ENCODE measurements at regions not wholly inside any gene's neighbourhood (a gene's known extent, or its start where the extent isn't known, plus 50 kb on each side); places are given as distances from the start of the nearest gene placed in this dataset.

DNA sequence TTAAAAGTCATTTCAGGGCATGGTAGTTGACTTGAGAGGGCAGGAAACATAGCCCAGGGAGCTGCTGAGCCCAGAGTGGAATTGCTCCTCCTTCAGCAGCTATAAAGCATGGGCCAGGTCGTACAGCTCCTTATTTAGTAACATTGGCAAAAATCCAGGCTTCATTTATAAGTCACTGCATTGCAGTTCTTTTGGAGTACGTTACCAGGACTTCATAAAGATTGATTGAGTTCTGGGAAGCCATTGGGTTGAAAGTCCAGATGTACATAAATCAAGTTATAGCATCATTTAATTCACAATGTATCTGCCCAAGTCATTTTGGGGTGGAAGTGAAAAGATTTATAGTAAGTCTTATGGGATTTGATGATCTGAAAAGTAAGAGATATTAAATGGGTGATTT is 53.0 kb upstream of the ANKEF1 start:
- DNase-seq = no peak

DNA sequence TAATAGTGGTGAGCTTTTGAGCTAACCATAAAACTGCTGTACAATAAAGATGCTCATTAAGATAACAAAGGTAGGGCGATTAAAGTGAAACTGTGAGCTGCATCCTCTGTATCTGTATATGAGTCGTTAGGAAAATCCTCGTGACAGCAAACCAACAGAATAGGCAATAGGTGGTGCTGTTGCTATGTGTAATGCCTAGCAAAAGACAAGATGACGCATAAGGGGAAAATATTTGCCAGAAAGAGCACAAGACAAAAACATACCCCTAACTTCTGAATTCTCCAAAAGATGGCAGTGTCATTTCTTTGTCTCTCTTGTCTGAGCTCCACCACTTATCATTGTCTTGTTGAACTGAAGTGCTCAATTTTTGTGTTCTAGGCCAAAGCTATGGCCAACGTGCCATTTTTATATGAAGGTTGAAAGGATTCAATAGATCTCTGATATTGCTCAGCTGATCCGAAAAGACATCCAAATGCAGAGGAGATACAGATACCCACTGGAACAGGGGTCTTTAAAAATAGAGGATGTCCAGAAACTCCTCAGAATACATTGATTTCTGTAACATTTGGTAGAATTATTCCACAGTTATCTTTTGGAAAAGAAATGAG is 56.3 kb upstream of the ANKEF1 start:
- DNase-seq = no peak

DNA sequence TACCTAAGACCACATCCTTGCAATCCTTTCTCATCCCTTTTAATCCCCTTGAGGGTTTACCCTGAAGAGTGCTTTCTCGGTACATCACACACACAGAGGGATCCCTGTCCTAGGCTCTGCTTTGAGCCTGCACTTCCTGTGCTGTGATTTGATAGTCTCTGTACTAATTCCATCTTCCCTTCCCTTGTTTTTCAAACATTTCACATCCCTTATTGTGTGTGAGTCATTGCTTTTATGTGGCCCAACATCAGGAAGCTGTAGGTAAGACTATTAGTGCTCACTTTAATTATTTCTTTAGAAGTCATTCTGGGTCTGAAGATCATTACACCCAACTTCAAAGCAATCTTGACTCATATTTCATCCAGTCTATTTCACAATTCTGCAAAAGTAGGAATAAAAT is 57.2 kb upstream of the ANKEF1 start:
- no peak for DNase-seq

DNA sequence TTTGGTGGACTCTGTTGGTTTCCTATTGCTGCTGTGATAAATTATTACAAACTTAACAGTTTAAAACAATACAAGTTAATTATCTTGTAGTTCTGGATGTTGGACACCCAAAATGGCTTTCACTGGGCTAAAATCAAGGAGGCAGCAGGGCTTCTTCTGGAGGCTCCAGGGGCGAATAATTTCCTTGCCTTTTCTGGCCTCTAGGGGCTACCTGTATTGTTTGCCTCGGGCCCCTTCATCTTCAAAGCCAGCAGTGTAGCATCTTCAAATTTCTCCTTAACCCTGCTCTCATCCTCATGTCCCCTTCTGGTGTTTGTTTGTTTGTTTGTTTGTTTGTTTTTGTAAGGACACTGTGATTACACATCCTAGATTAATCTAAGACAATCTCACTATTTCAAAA is 60.5 kb upstream of the ANKEF1 start:
- DNase-seq = no peak

DNA sequence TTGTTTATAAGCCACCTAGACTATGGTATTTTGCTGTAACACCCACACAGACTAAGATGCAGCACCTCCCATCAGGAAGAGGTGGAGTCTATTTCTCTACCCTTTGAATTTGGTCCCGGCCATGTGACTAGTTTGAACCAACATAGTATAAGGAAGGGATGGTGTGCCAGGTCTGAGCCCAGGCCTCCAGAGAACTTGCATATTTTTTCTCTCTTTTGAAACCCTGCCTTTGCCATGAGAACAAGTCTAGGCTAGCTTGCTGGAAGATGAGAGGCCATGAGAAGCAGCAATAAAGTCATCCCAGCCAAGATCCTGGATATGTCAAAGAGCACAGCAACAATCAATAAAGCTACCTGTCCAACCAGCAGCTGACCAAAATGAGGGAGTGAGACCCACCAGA is 63.0 kb upstream of the ANKEF1 start:
- no peak for DNase-seq

DNA sequence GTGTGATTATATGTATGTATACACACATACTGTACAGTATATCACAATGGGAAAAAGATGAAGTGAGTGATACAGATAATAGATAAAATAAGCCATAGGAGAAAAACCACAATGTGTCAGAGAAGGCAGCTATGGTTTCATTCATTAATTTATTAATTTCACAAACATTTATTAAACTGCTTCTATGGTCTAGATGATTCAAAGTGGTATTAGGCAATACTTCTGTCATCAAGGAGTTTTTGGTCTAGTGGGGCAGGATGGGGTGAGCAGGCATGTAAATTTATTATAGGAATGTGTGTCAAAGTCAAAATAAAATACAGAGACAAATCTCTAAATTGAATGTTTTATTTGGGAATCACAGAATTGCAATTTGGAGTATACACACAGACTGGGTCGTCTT is 65.2 kb upstream of the ANKEF1 start:
- no peak for DNase-seq

DNA sequence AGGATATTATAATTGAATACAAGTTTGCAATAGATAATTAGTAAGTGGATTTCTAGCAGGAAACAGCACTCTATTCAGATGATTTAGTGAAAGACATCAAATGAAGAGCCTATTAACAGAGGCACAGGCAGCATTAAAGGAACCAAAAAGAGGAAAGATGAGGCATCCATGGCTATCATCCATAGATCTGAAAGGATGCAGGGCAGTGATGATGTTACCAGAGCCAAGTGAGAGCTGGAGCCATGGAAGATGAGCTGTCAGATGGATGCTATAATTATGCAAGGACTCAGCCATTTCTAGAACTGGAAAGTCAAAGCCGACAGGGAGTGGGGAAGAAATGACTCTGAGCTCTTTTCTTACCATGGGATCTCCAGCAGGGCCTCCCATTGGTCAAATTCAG is 66.8 kb upstream of the ANKEF1 start:
- no peak for DNase-seq

DNA sequence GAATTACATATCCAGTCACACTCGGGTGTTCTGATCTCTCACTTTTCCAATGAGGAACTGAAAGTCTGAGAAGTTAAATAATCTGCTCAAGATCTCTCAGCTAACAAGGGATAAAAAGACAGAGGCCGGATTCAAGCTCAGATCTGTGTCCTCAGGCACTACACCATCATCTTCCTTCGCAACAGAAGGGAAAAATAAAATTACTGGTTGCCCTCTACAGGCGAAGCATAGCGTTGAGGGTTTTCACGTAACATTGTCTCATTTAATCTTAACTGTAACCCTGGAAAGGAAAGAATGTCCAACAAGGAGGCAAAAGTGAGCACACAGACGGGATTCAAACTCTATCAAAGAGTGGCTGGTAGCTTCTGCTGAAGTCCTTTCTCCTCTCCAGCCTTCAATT is 67.8 kb upstream of the ANKEF1 start:
- no peak for DNase-seq

DNA sequence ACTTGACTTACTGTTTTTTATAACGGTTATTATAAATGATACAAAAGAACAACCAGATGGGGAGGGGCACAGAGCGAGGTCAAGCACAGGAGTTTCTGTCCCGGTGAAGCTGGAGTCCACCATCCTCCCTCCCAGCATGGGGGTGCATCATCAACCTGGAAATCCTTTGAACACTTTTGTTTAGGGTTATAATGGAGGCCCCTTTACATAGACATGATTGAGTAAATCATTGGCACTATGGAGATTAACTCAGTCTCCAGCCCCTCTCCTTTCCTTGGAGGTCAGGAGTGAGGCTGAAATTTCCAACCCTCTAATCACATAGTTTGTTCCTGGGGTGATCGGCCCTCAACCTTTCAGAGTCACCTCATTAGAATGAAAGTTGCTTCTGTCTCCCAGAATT is 71.8 kb upstream of the ANKEF1 start:
- DNase-seq = no peak

DNA sequence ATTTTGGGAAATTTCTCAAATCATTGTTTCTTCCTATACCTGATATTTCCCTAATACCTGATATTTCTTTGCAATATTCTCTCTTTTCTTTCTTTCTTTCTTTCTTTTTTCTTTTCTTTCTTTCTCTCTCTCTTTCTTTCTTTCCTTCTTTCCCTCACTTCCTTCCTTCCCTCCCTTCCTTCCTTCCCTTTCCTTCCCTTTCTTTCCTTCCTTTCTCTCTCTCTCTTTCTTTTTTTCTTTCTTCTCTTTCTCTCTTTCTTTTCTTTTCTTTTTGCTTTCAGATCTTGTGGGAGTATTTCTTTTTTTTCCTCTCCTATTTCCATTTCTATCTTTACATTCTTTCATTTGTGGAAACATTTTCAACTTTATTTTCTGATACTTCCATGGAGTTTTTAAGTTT is 76.1 kb upstream of the ANKEF1 start:
- no peak for DNase-seq

DNA sequence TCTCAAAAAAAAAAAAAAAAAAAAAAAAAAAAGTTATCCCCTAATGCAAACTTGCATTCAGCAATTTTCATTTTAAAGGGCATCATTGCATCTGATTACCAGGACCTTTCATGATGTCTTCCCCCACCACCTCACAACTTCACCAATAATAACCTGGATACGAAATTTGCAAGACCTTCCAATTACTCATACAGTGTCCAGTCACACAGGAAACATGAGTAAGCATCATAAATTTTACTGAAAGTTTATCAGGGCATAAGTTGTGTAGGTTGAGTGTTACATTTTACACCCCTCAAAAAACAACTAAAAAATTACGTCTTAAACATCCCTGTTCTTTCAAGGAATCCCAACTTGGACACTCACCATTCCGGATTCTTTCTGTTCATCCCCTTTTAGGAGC is 79.1 kb upstream of the ANKEF1 start:
- DNase-seq = no peak

DNA sequence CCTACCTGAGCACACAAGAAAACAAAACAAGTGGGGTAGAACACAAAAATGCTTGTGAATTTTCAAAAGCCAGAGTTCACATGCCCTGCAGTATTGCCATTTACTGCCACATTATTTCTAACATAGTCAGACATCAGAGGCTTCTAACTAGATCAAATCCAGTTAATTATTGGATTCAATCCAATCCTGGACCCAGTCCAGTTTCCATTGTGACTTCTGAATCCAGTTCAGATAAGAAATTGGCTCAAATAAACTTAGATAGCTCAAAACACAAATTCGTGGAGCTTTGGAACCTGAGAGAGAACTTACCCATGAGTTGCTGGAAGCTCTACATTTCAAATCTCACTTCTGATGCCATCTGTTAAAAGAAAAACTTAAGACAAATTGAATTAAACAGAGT is 85.2 kb upstream of the ANKEF1 start:
- no peak for DNase-seq

DNA sequence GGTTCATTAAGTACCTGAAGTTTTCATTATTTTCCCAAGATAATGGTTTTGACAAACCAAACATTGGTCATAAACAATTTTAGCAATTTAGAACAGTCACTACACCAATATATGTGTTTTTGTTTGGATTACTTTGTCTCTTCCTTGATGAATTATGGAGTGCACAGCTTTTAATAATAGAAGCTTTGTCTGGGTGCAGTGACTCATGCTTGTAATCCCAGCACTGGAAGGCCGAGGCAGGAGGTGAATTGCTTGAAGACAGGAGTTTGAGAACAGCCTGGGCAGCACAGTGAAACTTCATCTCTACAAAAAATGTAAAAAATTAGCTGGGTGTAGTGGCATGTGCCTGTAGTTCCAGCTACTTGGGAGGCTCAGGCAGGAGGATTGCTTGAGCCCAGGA is 89.4 kb upstream of the ANKEF1 start:
- no peak for DNase-seq

DNA sequence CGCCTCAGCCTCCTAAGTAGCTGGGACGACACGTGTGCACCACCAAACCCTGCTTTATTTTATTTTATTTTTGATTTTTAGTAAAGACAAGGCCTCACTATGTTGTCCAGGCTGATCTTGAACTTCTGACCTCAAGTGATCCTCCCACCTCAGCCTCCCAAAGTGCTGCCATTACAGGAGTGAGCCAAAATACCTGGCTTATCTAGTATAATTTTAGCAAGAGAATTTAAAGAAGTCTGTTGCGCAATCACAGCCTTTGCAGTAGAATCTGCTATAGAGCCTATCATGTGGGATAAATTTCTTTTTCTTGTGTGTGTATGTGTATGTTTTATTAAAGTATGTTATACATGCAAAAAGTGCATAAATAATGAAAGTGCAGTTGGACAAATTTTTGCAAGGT is 92.1 kb upstream of the ANKEF1 start:
- no peak for DNase-seq

DNA sequence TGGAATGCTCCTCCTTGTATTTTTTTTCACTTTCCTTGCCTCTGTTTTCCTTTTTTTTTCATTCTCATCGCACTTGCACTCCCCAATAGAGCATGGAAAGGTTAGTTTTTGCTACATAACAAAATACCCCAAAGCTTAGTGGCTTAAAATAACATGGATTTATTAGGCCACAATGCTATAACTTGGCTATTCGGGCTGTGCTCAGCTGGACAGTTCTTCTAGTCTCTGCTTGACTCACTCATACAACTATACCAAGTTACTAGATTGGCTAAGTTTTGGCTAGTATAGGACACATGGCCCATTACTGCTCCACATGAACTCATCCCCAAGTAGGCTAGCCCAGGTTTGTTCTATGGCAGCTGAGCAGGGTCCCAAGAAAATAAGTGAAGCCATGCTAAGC is 94.5 kb upstream of the ANKEF1 start:
- no peak for DNase-seq

DNA sequence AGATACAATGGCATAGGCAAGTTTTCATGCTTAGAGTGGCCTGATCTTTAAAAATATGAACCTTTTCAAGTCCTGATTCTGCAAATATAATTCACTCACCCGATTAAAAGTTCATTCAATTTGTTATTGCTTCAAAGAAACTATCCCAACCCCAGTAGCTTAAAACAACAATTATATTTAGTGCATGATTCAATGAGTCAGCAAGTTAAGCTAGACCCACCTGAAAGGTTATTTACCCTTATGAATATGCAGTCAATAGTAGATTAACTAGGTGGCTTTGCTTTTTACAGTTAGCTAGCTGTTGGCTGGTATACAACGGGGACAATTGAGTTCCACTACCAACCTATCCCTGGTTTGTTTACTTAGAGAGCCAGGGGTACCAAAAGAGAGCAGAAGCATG is 95.6 kb upstream of the ANKEF1 start:
- no peak for DNase-seq

DNA sequence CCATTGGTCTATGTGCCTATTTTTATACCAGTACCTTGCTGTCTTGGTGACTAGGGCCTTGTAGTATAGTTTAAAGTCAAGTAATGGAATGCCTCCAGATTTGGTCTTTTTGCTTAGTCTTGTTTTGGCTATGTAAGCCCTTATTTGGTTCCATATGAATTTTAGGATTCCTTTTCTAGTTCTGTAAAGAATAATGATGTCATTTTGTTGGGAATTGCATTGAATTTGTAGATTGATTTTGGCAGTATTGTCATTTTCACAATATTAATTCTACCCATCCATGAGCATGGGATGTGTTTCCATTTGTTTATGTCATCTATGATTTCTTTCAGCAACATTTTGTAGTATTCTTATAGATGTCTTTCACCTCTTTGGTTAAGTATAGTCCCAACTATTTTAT is 96.4 kb upstream of the PAK5 start:
- no peak for DNase-seq

DNA sequence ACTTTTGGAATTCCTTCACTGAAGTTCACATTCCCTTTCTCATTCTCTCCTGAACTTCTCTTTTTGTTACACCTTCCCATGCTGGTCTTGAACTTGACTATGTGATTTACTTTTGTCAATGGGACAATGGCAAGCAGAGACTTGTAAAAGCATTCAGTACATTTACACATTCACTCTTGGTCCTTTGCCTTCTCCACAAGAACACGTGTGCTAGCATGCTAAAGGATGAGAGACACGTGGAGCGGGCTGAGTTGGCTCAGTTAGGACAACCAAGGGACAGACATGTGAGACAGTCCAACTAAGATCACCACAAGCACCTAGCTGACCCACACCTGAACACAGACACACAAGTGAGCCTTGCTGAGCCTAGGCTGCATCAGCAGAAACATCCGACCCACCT is 91.3 kb upstream of the PAK5 start:
- DNase-seq = no peak

DNA sequence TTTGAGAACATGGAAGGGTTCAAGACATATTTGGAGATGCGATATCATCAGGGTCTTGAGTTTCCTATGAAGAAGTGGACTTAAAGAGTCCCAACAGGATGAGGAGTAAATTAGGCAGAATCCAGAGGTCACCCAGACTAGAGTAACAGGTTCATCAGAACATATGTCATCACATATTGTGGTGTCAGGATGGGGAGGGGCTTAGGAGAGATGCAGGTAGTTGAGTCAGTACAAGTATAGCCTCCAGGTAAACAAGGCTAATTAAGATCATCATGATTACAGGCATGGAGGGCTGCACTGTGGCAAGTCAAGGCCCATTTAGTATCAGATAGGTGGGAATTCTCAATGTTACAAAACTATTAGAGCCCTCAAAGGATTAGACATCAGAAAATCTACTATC is 90.1 kb upstream of the PAK5 start:
- DNase-seq = no peak

DNA sequence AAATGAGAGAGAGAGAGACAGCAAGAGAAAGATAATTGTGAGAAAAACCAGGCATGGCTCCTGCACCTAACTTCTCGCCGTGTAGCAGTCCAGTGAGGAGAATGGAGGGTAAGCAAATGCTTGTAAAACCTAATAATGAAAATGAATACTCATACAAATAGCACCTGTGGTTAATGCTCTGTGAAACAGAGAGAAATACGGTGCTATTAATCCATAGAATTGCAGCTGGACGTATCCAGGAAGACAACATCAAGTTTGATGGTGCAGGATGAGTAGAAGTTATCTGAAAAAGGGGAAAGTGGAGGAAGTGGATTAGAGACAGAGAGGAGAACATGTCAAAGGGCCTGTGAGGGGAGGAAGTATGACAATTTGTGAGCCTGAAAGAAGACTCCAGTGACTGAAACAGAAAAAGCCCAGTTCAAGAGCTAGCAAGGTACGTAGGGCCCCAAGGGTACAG is 89.4 kb upstream of the PAK5 start:
- no peak for DNase-seq

DNA sequence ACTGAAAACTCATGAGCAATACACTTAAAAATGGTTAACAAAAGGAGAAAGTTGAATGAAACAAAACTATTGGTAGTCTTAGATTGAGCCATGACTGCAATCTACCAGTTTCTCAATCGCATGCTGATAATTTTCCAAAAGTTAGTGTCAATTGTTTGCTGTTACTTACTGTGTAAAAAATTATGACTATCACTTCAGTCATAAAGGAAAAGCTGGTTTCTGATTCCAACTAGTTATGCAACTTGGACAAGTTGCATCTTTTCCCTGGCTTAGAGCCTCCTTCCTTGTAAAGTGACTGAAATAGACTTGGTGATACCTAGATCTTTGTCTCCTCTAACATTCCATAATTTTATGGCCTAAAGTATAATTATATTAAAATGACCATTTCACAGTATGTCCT is 88.3 kb upstream of the PAK5 start:
- DNase-seq = no peak

DNA sequence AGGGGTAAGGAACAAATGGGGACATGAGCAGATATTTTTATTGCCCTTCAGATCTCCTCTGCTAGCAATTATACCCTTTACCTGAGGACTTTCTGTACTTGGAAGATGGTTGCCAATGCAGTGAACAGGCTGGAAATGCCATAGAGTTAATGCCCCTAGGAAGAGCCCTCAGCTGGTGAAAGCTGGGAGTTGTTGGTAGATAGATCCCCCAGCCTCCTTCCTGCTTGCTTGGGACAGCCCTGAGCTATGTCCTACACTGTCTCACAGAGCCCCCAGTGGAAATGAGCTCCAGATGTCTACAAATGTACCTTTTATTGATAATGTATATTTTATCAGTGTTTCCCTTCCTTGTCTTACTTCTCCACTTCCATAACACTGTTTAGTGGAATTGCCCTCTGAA is 87.6 kb upstream of the PAK5 start:
- DNase-seq = no peak

DNA sequence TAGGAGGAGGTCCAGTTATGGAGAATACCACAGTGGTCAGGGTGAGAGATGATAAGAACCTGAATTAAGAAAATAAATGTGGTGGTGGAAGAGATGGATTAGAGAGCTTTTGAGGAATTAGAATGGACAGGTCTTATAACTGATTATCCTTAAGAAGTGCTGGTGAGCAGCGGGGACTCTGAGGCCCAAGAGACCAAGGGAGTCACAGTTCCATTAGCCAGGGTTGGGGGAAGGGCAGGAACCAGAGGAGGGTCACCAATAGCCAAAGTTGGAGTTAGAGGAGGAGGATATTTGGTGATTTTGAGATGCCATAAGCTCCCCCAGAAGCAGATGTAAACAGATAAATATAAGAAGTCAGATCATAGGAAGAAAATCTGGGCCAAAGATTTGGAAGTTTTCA is 87.1 kb upstream of the PAK5 start:
- no peak for DNase-seq

DNA sequence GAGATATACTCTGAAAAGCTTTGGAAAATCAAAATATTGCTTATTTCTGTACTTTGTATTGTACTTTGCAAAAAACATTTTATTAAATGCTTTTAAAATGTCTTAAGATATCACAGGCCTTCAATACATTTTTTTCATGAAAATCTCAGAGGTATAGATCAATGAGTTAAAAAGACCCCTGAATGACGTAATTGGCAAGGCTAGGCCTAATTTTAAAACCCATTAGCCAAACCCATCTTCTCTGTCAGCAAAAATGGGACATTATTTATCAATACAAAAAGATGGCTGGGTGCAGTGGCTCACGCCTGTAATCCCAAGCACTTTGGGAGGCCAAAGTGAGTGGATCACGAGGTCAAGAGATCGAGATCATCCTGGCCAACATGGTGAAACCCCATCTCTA is 84.8 kb upstream of the PAK5 start:
- no peak for DNase-seq

DNA sequence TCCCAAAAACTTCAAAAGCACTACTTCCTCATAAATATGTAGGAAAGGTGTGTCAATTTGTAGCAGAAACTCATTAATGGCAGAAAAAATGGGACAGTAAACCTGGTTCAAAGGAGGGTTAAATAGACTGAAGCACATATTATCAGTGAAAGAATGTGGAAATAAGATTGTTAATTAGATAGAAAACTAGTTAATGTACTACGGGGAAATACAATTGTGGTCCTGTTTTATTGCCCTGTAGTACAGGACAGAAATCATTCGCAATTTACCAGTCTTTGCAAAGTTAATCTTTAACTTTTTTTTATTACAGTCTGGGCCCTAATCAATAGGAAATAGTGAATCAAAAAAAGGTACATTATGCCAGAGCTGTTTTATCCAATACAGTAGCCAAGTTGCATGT is 82.0 kb upstream of the PAK5 start:
- DNase-seq = no peak
